Cardiac fibroblast (primary cell): ENCODE measurements at regions not wholly inside any gene's neighbourhood (a gene's known extent, or its start where the extent isn't known, plus 50 kb on each side); places are given as distances from the start of the nearest gene placed in this dataset.

ENCODE experiments used
- DNase-seq, 2 donors: peaks; one replicate each; pipeline versions ENCODE4 v3.0.0 to v3.0.0-alpha.2; 2010; ENCODE audit warnings: low read depth in 2 of 2
- H3K4me3 ChIP-seq, 2 donors: replicated peaks in 1 of 2; 1 replicate in 1 of 2; 2 replicates in 1 of 2; pipeline ENCODE4 v1.5.1; 2011; ENCODE audit warnings: low read depth in 2 of 2, low read length in 2 of 2, mild to moderate bottlenecking in 2 of 2, moderate library complexity in 1 of 2
- CTCF ChIP-seq: IDR thresholded peaks from one replicate; pipeline ENCODE4 v1.5.1; 2011; ENCODE audit warnings: low read depth, mild to moderate bottlenecking, low read length, inconsistent platforms

DNA sequence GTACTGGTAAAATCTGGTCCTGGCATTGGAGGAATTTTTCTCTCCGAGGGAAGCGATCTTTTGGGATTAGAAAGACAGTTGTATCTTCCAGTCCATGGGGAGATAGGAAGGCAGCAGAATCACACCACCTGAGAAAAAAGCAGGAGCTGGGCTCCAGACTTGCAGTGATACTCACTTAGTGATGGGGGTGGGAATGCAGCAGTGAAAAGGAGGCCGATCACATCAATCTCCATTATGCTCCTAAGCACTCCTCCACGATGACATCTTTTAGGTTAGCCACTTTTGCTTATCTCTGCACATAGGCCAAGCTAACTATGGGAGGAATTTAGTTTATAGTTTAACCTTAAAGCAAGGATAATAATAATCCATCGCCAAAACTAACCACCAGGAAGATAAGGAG, 219.0 kb downstream of the DMAC1 start:
- DNase-seq: no peak
- H3K4me3 ChIP-seq: no peak overlapping the region
- TF ChIP-seq CTCF: no peak

GRCh38 chr9:7579351-7579750, 220.2 kb downstream of the DMAC1 start:
- no peak for TF ChIP-seq CTCF
- no peak for DNase-seq
- no peak overlapping the region for H3K4me3 ChIP-seq

GRCh38 chr9:7578951-7579350, 220.6 kb downstream of the DMAC1 start:
- TF ChIP-seq CTCF: no peak
- DNase-seq: no peak
- no peak overlapping the region for H3K4me3 ChIP-seq

GRCh38 chr9:7570107-7570720, 229.4 kb downstream of the DMAC1 start:
- H3K4me3 ChIP-seq: no peak overlapping the region
- peak; percentile 57 to 65 for DNase-seq
- TF ChIP-seq CTCF: peak; percentile 81

DNA sequence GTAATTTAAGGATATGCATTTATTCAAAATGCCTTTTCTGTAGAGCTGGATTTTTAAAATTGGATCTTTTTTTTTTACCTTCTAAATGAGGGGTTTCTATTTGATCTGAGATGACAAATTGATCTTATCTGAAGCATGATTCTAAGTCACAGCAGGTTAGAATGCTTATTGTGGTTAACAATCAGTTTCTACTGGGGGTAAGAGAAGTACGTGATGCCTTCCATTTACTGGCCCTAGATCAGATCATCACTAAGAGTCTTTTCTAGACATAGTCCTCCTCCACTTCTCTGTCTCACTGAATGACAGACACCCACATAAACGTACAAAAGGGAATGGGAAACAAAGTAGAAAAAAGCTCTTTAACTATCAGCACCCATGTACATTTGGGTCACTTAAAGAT, 231.9 kb downstream of the DMAC1 start:
- H3K4me3 ChIP-seq: no peak overlapping the region
- no peak for DNase-seq
- TF ChIP-seq CTCF: no peak

- TF ChIP-seq CTCF: no peak
- H3K4me3 ChIP-seq: no peak overlapping the region
- no peak for DNase-seq
Observed at GRCh38 chr9:7561527-7562080, 238.0 kb downstream of the DMAC1 start.
